Ammon's horn (tissue), 1 donor: ENCODE measurements at regions not wholly inside any gene's neighbourhood (a gene's known extent, or its start where the extent isn't known, plus 50 kb on each side); places are given as distances from the start of the nearest gene placed in this dataset.

Experiments used
- DNase-seq: peaks from one replicate; pipeline ENCODE4 v3.0.0-alpha.2; 2016; ENCODE audit warnings: low spot score

DNA sequence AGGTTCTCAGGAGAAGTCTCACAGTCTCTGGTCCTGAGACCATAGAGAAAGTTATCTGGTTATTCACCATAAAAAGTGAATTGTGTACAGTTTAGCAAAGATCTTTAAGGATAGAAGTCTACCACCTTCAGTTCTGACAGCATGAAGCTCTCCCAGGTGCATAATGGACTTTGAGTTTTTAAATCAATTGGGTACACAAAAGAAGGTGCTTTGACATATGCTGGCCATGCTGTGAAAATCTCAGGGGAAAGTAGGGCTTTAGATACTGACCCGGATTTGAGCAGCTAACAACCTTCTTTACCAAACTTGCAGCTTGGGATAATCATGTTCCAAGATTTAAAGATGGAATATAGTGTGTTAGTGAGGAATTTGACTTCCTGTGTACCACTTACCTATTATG is 264.2 kb downstream of the ZSWIM6 start:
- DNase-seq: no peak

DNA sequence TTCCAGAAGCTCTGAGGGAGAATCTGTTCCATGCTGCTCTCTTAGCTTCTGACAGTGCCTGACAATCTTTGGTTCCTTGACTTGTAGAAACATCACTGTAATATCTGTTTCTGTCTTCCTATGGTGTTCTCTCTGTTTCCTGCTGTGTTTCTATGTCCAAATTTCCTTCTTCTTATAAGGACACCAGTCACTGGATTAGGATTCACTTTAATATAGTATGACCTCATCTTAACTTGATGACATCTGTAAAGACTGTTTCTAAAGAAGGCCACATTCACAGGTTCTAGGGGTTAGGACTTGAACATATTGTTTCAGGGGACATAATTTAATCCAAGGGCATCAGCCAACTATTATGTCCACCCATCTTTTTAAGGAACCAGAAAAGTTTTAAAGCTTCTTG is 265.6 kb downstream of the ZSWIM6 start:
- no peak for DNase-seq

DNA sequence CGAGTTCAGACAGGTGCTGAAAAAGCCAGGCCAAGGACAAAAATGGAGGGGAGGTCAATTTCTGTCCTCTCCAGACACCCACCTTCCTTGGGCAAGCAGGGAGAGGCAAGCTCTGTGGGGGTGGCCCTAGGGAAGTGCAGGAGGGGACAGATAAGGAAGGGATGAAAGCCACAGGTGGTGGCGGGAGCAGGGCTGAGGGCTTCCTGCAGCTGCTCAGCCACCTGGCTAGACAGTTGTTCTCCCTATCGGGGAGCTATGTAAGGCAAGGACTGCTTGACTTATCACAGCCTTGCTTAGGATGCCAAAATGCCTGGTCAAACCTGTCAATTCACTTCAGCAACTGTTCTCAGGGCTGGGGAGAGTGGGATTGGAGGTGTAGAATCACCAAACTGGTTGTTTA is 266.1 kb downstream of the ZSWIM6 start:
- no peak for DNase-seq

DNA sequence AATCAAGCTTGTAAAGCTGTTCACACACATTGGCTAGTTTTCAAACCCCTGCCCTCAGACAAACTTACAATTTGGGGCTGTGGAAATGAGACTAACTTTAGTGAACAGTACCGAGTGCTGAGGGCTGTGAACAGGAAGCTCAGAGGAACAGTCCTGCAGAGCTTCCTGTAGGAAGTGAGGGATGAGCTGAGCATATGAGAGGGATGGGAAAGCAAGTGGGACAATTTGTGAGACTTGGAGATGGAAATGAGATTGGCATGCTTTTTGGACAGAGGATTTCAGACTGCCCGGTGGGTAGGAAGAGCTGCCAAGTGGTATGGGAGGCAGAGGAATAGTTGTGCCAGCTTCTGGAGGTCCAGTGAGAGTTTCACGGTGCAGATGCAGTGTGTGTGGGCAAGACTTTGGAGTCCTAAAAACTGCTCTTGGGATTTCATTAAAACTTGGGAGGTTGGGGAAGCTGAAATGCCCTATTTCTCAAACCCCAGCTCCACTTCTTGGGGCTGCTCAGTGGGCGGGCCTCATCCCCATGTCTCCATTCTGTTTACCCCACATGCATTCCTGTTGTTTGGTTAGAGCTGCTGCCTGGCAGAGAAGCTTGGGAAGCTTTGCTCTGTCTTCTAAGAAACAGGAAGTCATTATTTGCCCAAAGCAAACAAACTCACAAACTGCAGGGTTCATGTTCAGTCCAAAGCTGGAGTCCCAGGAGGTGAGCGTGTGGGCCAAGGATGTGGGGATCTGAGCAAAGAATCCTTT is 267.5 kb downstream of the ZSWIM6 start:
- DNase-seq: peak; percentile 18

DNA sequence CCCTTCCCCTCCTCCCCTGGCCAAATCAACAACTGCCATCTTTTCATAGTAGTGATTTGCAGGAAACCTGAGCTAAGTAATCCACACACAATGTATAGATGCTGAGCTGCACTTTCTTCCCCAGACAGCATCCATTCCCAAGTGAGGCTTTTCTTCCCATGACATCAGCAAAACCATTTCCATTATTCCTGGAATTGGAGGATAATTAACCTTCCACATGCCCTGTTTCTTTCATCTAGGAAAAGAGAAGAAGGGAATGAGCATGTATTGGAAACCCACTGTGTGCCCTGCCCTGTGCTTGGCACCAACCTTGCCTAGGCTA is 268.0 kb downstream of the ZSWIM6 start:
- DNase-seq: no peak

DNA sequence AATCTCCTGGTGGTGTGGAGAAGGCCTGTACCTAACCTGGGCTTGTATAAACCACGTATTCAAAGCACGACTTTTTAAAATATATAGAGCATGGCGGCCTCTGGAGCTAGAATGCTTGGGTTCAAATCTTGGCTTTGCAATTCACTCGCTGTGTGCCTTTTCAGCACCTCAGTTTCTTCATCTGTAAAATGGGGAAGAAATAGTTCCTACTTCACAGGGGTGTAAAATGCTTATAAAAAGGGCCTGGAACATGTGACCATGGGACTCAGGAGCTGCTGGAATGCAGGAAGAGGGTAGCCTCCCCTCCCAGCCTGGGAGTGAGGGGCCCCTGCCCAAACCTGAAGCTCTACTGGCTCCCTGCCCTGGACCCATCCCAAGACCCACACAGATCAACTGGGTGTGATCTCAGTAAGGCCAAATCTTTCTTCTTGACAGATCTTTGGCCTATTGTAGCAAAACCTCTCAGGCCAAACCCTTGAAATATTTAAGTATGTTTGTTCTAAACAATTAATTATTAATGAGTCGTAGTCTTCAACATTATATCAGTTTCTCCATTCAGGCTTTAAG is 269.0 kb downstream of the ZSWIM6 start:
- DNase-seq: no peak

DNA sequence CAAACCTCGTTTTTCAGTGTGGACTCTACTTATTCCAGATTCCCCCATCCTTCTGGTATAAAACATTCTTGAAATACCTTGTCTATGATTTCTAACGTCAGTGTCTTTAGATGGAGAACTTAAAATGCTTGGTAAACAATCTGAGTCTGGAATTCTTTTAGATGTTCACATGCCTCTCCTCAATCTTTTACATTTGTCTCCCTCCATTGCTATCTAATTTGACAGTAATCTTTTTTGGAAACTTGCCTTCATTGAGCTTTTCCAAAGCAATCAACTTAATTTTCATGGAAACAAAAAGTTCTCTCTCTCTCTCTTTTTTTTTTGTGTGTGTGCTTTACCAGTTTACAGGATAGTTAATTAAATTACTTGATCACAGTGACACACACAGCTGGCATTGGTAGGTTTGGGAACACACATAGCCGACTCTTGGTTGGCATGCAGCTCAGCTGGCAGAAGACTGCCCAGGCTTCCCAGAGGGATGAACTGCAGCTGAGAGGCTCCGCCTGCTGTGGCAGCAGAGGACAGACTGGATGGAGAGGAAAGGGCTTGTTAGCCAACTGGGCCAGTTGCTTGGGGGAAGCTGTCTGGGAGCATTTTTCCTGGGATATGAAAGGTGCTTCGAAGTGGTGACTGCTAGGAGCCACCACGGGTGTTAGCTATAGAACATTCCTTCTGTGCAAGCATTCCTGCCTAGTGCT is 271.3 kb downstream of the ZSWIM6 start:
- peak; percentile 92 for DNase-seq

DNA sequence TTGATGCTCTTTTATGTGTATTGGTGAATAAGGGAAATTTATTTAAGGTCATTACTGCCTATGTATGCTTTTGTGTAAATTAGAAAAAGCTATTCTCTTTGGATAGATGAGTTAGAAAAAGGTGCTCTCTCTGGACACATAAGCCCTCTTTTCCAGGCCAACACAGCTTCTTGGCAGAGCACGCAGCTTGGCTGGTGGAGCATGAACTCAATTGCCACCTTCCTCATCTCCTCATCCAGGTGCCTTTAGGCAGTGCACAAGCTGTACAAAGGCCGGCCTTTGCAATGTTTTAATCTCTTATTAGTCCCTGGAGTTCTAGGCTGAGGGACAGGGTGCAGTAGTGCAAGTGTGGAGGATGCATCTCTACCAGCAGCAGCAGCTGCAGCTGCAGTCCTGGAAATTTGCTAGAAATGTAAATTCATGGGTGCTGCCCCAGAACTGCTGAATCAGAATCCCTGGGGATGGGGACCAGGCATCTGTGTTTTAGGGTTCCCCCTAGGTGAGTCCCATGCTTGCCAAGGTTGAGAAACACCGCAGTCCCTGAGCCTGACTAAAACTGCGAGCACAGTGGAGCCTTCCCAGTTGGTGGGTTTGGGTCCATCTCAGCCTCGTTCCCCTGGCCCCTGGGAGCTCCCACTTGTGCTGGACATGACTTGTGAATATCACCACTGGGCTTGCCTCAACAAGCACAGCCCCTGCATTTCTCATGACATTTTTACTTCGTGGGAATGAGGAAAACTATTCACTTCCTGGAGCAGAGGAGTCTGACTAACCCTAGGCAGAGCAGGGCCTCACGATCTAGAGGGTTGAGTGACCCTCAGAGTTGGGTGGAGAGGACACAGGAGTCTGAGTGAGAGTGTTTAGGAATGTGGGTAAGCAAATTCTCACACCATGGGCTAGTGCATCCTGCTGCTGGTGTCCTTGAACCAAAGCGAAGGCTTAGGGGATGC is 272.3 kb downstream of the ZSWIM6 start:
- no peak for DNase-seq

DNA sequence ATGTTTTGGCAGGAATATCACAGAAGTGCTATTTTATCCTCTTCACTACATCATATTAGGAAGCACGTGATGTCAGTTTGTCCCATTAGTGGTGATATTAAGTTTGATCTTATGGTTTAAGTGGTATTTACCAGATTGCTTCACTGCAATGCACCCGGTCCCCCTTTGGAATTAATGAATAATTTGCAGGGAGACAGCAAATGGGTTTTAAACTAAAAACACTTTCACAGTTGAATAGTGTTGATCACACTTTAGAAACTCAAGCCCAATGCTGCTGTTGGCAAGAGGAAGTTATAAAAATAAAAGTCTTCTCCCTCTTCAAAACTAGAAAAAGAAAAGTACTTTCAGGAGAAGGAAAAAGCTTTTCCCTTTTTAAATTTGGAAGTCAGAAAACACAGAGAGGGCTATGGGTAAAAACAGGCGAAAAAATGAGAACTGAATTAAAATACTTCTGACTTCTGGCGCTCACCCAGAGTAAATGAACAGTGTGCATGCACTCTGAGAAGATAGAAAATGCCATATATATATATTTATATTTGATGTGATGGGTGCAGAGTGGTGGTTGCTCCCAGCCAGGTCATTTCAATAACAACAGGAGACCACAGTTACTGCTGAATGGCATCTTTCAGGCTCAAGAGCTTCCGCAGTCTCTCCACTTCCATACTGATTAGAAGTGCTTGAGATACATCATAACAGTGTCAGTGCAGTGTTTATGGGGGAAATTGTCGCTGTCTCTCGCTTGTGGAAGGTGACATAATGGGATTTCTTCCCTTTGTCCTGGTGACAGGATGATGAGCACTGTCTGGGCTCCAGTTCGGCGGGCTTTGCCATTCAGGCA is 278.0 kb downstream of the ZSWIM6 start:
- no peak for DNase-seq

DNA sequence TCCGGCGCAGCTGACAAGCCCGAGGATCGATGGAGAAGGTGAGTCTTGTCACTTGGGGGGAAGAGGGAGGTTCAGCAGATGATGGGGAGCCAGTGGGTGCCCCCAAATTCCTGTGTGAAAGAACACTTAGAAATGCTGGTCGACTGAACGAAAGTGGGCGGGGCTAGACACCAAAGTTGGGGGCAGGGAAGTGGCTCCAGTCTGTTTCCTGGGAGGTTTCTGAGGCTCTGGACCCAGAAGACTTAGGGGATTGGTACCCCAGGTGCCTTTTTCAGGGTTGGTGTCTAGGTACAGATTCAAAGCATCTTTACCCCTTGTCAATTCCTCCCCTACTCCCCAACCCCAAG is 278.6 kb downstream of the ZSWIM6 start:
- DNase-seq: no peak

DNA sequence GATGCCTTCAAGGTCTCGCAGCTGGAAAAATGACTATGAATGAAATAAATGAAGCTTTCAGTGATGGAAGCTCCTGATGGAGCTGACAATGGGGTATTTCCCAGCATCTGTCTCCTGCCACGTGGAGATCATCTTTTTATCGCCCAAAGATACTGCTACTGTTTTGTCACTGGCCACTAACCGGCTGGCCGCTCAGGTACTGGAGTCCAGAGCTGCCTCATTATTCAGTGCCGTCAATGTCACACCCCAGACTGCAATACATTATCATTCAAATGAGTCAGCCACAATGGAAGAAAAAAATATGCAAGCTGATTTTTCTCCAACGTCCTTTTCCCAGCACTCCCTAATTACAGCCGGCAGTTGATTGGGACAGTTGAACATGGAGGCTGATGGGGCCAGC is 280.4 kb downstream of the ZSWIM6 start:
- DNase-seq: no peak

DNA sequence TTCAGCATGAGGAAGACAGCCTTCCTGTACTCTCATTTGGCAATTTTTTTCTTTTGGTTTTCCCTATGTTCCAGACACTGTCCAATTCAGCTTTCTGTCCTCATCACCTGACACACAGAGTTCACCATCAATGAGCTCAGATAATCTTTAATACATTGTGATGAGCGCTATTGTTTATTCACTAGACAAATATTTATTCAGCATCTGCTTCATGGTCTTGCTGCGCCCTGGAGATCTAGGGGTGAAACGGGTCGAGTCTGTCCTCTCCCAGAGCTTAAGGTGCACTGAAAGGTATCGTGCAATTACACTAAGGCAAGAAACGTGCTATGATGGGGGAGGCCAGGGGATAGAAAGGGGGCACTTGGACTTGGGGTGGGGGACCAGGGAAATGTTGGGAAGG is 281.6 kb downstream of the ZSWIM6 start:
- DNase-seq: no peak

DNA sequence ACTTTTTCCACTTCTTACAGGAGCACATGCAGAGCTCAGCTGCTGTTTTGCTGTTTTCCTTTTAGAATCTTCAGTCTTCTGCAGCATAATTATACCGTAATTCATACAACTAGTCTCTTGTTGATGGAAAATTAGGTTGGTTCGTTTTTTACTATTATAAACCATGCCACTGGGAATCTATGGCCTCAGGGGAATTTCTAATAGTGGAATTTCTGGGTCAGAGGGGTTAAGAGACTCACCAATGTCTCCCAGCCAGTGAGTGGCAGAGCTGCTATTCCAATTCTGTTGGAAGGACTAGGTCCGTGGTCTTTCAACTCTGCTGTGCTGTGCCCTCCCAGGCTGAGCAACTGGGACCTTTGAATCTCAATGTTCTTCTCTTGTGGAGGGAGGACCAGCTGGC is 282.5 kb downstream of the ZSWIM6 start:
- no peak for DNase-seq

DNA sequence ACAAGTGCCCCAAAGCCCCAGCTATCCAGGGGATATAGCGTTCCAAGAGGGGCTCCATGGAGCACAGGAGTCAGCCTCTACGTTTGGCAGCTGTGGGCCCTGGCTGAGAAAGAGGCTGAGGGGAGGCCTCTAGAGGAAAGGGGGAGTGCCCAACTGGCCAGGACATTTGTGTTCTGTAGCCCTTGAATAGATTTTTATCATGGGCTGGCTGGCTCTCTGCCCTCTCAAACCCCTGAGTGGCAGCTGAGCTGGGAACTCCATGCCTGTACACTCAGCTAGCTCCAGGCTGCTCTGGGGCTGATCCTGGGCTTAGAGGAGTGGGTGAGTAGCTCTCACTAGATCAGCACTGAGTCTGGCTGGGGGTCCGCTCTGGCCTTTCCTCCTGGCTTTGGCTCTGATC is 285.0 kb downstream of the ZSWIM6 start:
- no peak for DNase-seq

DNA sequence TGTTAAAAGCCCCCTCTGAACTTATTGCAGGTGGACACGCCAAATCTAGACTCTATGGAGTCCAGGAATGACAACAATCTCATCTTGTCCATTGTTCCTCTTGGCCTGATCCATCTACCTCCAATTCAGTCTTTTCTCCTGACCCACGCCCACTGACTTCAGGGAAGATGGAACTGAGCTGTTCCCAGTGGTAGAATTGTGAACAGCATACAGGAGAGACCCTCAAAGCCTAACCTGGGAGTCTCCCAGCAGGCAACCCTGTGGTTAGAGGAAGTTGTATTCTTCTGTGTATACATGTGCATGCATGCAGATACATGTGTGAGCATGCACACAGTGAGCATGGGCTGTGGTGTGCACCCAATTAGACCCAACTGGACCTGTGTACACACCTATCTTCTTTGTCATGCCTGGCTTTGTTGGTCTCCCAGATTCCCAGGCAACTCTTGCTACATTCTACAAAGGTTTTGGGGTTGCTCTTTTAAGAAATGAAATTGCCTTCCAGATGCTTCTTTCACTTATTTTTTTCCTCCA is 286.0 kb downstream of the ZSWIM6 start:
- DNase-seq: no peak

DNA sequence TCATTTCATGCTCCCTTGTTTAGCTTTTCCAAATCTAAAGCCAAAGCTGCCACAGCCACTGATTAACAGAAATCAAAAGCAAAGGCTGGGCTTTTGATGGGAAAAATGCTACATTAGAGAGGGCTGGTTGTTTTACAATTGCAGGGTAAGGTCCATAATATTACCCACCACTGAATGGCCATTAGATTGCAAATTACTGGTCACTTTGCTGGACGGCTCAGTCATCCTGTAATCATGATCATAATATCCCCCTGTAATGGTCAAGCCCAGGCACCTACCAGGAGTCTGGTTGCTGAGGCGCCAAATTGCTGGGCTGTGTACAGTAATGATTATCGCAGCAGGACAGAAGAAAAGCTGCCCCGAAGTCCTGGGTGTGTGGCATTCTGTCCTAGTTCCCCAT is 286.5 kb downstream of the ZSWIM6 start:
- DNase-seq: no peak

DNA sequence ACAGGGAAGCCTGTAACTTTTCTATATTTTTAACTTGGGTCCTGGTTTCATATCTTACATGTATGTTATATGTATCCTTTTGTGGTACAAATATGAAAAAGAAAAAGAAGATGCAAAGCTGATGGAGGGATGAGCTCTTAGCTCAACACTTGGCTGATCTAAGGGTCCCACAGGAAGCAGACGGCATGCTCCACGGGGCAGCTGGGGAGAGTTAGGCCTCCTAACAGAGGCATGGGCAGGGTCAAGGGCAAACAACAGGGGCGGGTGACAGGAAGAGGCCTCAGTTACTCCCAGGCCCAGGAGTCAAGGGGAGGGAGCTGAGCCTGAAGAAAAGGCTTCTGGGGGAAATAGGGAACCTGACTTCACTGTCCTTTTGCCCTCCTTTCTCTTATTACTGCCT is 287.2 kb downstream of the ZSWIM6 start:
- no peak for DNase-seq

DNA sequence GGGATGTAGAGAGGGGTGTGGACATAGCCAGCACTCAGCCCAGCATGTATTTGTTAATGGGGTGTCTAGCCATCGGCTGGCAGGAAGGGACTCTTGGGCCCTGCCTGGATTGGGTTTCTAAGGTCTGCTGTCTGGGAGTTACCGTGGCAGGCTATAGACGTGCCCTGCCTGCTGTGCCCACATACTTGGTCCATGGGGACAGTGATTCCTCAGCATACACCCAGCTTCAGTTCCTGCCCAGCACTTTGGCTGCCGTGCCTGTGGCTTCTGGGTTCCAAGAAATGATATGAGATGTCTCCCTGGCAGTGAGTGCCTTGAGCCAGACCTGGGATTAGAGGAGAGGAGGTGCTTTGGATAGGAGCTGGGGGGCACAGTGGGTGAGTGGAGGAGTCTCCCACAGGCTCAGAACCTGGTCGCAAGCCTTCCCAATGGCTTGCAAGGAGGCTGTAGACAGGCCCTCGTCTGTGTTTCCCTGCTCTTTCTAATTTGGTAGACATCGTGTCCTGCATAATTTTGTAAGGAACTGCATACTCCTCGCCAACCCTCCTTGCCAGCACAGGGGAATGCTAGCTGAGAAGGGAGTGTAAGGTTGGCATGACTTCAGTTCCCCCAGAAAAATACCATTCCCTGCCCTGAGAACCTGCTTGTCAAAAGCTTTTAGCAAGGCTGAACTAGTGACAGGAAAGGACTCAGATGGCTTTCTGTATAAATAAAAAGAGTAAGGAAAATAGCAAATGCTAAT is 287.9 kb downstream of the ZSWIM6 start:
- DNase-seq: peak; percentile 72

DNA sequence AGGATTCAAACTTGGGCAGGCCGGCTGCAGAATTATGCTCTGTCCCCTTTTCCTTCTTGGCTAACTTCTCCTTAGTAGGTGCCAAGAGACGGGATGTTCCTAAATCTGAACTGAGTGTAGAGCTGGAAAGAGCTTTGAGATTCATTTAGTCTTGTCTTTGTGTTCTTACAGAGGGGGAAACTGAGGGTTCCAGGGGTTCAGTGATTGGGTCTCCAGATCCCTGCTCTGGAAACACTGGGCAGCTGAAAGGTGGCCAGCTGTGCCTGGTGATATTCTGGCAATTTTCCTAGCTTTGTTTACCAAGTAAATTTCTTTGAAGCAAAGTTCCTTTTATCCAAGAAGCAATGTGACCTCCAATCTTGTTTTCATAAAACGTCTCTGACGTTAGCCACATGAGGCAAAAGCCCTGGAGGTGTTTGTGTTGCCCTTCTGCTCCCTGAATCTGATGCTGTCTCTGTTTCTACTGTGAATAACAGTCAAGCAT is 288.7 kb downstream of the ZSWIM6 start:
- DNase-seq: peak; percentile 67

DNA sequence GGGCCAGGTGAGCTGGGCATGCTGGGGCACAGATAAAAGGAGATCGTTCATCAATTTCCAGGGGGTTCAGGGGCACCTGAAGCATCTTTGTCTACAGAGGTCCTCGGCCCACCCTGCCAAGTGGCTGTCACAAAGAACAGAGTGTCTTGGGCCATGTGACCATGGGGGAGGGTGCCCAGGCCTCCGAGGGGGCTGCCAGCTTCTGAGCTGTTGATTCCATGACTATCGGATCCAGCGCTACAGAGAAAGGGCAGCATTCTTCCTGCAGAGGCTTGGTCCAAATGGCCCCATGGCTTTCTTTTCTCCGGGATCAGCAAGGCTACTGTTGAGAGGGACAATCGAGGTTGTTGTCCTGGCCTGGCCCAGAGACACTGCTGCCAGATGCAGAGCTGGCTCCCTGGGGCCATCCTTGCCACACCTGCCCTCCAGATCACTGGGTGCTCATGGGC is 289.2 kb downstream of the ZSWIM6 start:
- peak; percentile 95 for DNase-seq
